ENCODE measurements at regions not wholly inside any gene's neighbourhood (a gene's known extent, or its start where the extent isn't known, plus 50 kb on each side); places are given as distances from the start of the nearest gene placed in this dataset.

GRCh38 chr11:45454917-45455401 lies 168.8 kb upstream of the SYT13 start:
- no peak for DNase-seq (ENCODE audit: low spot score)
- H3K9me3 Mint-ChIP-seq, result peaks cover 11% of the 10 kb centered on the region
- ATAC-seq, result no peak
- peaks cover 2% of the 10 kb centered on the region for H3K27me3 Mint-ChIP-seq (ENCODE audit: low read depth)
- POLR2A ChIA-PET, result interaction anchor here (1.0 kb wide), 1 partner anchor 10 kb away, joined by 6 read pairs; no protein-coding TSS in a partner anchor
- CTCF ChIA-PET, result interaction anchor here (0.8 to 1.0 kb wide), 2 partner anchors 13 to 317 kb away, joined by 3 to 4 read pairs; no protein-coding TSS in a partner anchor
- TF ChIP-seq RELA (CRISPR knock-in tag; IDR thresholded peaks at IDR 0.05; ENCODE audit: borderline replicate concordance), result no peak
- H3K36me3 Mint-ChIP-seq, result no peaks in the 10 kb centered on the region
- no peak overlapping the region for H3K4me3 Mint-ChIP-seq
- H3K27ac Mint-ChIP-seq, result no peak overlapping the region
- H3K4me1 Mint-ChIP-seq, result no peaks in the 10 kb centered on the region

DNA sequence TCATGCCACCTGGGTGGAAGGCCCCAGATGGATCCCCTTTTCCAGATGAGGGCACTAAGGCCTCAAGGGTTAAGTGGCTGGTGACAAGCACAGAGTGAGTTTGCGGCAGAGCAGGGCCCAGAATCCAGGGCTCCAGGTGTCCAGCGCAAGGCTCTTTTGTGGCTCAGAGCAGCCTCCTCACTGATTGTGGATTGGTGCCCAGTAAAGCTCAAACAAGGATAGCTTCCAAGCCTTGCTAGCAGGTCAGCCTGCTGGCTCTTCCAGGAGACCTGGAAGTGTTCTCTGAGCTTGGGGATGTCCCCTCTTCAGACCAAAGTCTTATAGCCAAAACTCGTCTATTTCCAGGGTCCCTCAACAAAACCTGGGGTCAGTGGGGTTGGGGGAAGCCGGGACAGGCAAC lies 167.6 kb upstream of the SYT13 start:
- Mint-ChIP-seq H3K27ac (no peak overlapping the region), H3K36me3 (no peaks in the 10 kb centered on the region), H3K9me3 (peaks cover 11% of the 10 kb centered on the region), H3K27me3 (ENCODE audit: low read depth) (peaks cover 2% of the 10 kb centered on the region), H3K4me1 (no peaks in the 10 kb centered on the region), H3K4me3 (no peak overlapping the region)
- ATAC-seq (no peak), DNase-seq (ENCODE audit: low spot score) (no peak)
- POLR2A ChIA-PET, result no interaction called here
- CTCF ChIA-PET, result interaction anchor here (1.0 kb wide), 1 partner anchor 318 kb away, joined by 4 read pairs; no protein-coding TSS in a partner anchor
- TF ChIP-seq, protein P1, sequence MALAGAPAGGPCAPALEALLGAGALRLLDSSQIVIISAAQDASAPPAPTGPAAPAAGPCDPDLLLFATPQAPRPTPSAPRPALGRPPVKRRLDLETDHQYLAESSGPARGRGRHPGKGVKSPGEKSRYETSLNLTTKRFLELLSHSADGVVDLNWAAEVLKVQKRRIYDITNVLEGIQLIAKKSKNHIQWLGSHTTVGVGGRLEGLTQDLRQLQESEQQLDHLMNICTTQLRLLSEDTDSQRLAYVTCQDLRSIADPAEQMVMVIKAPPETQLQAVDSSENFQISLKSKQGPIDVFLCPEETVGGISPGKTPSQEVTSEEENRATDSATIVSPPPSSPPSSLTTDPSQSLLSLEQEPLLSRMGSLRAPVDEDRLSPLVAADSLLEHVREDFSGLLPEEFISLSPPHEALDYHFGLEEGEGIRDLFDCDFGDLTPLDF (CRISPR knock-in tag; IDR thresholded peaks at IDR 0.05), result no peak
- TF ChIP-seq ZNF281 (CRISPR knock-in tag; IDR thresholded peaks at IDR 0.05) (no peak), ESRRA (CRISPR knock-in tag; IDR thresholded peaks at IDR 0.05; ENCODE audit: borderline replicate concordance) (no peak), ZNF138 (CRISPR knock-in tag; conservative IDR thresholded peaks at IDR 0.05) (no peak), SMAD3 (CRISPR knock-in tag; IDR thresholded peaks at IDR 0.05; ENCODE audit: borderline replicate concordance) (no peak), TP53 (CRISPR knock-in tag; IDR thresholded peaks at IDR 0.05) (no peak), CTCF (IDR thresholded peaks at IDR 0.05) (no peak), OVOL2 (CRISPR knock-in tag; IDR thresholded peaks at IDR 0.05; ENCODE audit: borderline replicate concordance) (no peak), ATF1 (CRISPR knock-in tag; IDR thresholded peaks at IDR 0.05) (no peak)
- TF ChIP-seq, protein P2, sequence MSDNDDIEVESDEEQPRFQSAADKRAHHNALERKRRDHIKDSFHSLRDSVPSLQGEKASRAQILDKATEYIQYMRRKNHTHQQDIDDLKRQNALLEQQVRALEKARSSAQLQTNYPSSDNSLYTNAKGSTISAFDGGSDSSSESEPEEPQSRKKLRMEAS (CRISPR knock-in tag; IDR thresholded peaks at IDR 0.05), result no peak

DNA sequence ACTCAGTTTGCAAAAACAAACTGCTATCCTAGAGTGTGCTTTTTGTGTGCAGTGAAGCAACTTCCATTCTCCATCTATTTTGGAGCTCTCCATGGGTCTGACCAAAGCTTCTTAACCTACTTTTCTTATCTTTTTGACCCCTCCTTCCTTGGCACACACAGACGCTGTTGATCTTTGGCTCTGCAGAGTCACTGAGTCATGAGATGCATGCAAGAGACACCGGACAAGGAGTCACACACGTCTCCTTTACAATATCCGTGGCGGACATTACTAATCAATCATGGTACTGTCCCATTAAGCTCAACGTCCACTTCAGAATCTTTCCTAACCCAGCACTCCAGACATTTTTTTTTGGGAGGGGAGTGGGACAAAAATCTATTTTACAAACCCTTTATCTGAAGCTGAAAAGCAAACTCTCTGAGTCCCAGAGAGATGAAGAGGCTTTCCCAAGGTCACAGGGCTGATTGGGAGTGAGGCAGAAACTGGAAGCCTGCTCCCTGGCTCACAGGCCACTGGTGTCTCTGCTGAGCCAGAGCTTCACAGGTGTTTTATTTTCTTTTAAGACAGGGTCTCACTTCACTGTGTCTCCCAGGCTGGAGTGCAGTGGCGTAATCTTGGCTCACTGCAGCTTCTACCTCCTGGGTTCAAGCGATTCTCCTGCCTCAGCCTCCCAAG lies 165.8 kb upstream of the SYT13 start:
- CTCF ChIA-PET, result no interaction called here
- Mint-ChIP-seq H3K27me3 (ENCODE audit: low read depth) (peaks cover 2% of the 10 kb centered on the region), H3K27ac (no peak overlapping the region), H3K4me3 (no peak overlapping the region), H3K4me1 (no peaks in the 10 kb centered on the region), H3K36me3 (no peaks in the 10 kb centered on the region), H3K9me3 (peaks cover 11% of the 10 kb centered on the region)
- ATAC-seq, result no peak
- TF ChIP-seq, protein P3, sequence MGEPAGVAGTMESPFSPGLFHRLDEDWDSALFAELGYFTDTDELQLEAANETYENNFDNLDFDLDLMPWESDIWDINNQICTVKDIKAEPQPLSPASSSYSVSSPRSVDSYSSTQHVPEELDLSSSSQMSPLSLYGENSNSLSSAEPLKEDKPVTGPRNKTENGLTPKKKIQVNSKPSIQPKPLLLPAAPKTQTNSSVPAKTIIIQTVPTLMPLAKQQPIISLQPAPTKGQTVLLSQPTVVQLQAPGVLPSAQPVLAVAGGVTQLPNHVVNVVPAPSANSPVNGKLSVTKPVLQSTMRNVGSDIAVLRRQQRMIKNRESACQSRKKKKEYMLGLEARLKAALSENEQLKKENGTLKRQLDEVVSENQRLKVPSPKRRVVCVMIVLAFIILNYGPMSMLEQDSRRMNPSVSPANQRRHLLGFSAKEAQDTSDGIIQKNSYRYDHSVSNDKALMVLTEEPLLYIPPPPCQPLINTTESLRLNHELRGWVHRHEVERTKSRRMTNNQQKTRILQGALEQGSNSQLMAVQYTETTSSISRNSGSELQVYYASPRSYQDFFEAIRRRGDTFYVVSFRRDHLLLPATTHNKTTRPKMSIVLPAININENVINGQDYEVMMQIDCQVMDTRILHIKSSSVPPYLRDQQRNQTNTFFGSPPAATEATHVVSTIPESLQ (CRISPR knock-in tag; IDR thresholded peaks at IDR 0.05), result no peak
- TF ChIP-seq NFYB (CRISPR knock-in tag; conservative IDR thresholded peaks at IDR 0.05; ENCODE audit: low read depth), result no peak
- POLR2A ChIA-PET, result no interaction called here
- DNase-seq (ENCODE audit: low spot score), result no peak
